K562 (cell line): ENCODE measurements at regions not wholly inside any gene's neighbourhood (a gene's known extent, or its start where the extent isn't known, plus 50 kb on each side); places are given as distances from the start of the nearest gene placed in this dataset.

Experiments
- ATAC-seq: fragments of 200-7000 bp; cut with Tn5 transposase; 3 replicates; pipeline ENCODE4 v1.9.1; 2020; ENCODE audit warnings: moderate library complexity
- BruUV-seq: library from RNA; stranded (reverse); fragments of 400-500 nt; replicated peaks from 2 replicates; lab custom pipeline; 2021; lab: Mats Ljungman, UMichigan
- CTCF ChIA-PET: fragments of 300-600 bp; formaldehyde crosslinking; extraction: SDS; loops from one replicate; lab custom pipeline; 2021; ENCODE audit warnings: low intra/inter-chr PET ratio; lab: Yijun Ruan, JAX
- POLR2A ChIA-PET: fragments of 300-600, 350-650 bp; sonication (Branson Sonifier 250); formaldehyde crosslinking; extraction: SDS; loops from one replicate; lab custom pipeline; 2021; ENCODE audit warnings: antibody characterized with exemption, inconsistent platforms; lab: Yijun Ruan, JAX
- DNase-seq, 4 experiments: peaks; one replicate each; pipeline versions ENCODE4 v3.0.0 to v3.0.0-alpha.2; 2011 to 2018; ENCODE audit warnings: low spot score in 3 of 4, mixed read lengths in 3 of 4; ENCODE audit errors: extremely low read depth in 1 of 4
- FAIRE-seq: peaks from 2 replicates; lab custom pipeline; 2011; peaks lifted over from hg19 to GRCh38; lab: Jason Lieb, UNC
- H2AFZ ChIP-seq: 2 replicates; pipeline ENCODE4 v1.6.0; 2011; ENCODE audit warnings: low read depth, low read length, control low read depth, inconsistent platforms
- H3K27ac ChIP-seq: fragments of 200-600 bp; 3 replicates; pipeline ENCODE4 v1.8.0; 2011; ENCODE audit warnings: low read depth, mild to moderate bottlenecking, control low read depth, inconsistent platforms, low read length, moderate library complexity, mixed read lengths; ENCODE audit errors: extremely low read depth
- H3K27me3 ChIP-seq, 2 experiments: fragments of 300-600 bp in 1 of 2; 2 replicates in 1 of 2; 3 replicates in 1 of 2; pipeline versions ENCODE4 v1.6.0 to v1.8.0; 2011; ENCODE audit warnings: inconsistent platforms in 2 of 2, low read length in 2 of 2, mild to moderate bottlenecking in 1 of 2, mixed read lengths in 1 of 2, moderate library complexity in 1 of 2; ENCODE audit not compliant: control insufficient read depth in 2 of 2, insufficient read depth in 2 of 2
- H3K36me3 ChIP-seq: fragments of 300-600 bp; 3 replicates; pipeline ENCODE4 v1.8.0; 2011; ENCODE audit warnings: mild to moderate bottlenecking, low read length, inconsistent platforms; ENCODE audit not compliant: control insufficient read depth, insufficient read depth
- H3K4me1 ChIP-seq, 2 experiments: fragments of 200-600 bp in 1 of 2; replicated peaks in 1 of 2; 2 replicates in 1 of 2; 3 replicates in 1 of 2; pipeline versions ENCODE4 v1.5.1 to v1.8.0; 2011; ENCODE audit warnings: inconsistent platforms in 2 of 2, low read length in 2 of 2, mild to moderate bottlenecking in 1 of 2, mixed read lengths in 1 of 2, moderate library complexity in 1 of 2; ENCODE audit not compliant: control insufficient read depth in 2 of 2, insufficient read depth in 2 of 2
- H3K4me2 ChIP-seq: 2 replicates; pipeline ENCODE4 v1.6.1; 2011; ENCODE audit warnings: low read length, control low read depth, inconsistent platforms, mixed read lengths; ENCODE audit not compliant: insufficient read depth
- H3K4me3 ChIP-seq: fragments of 200-600 bp; sonication (generic), shearing (Covaris generic); 2 replicates; pipeline ENCODE4 v1.5.1; 2016; ENCODE audit warnings: control low read depth, inconsistent platforms
- H3K79me2 ChIP-seq: fragments of 200-600 bp; 3 replicates; pipeline ENCODE4 v1.8.0; 2011; ENCODE audit warnings: low read length, inconsistent platforms; ENCODE audit not compliant: control insufficient read depth, insufficient read depth
- H3K9ac ChIP-seq, 2 experiments: 2 replicates each; pipeline versions ENCODE4 v1.6.0 to v1.6.1; 2011; ENCODE audit warnings: low read depth in 2 of 2, low read length in 2 of 2, control low read depth in 1 of 2, inconsistent platforms in 1 of 2, mild to moderate bottlenecking in 1 of 2, mixed read lengths in 1 of 2; ENCODE audit not compliant: insufficient read depth in 1 of 2
- H3K9me1 ChIP-seq: one replicate; pipeline ENCODE4 v1.6.0; 2011; ENCODE audit warnings: inconsistent platforms, mild to moderate bottlenecking, low read length, moderate library complexity; ENCODE audit not compliant: control insufficient read depth, insufficient read depth
- H3K9me3 ChIP-seq: replicated peaks from 2 replicates; pipeline ENCODE4 v1.5.1; 2011; ENCODE audit warnings: low read depth, low read length, inconsistent platforms; ENCODE audit not compliant: control insufficient read depth, insufficient read depth
- H4K20me1 ChIP-seq: replicated peaks from 2 replicates; pipeline ENCODE4 v1.6.1; 2011; ENCODE audit warnings: low read length, inconsistent platforms, mixed read lengths; ENCODE audit not compliant: control insufficient read depth, insufficient read depth
- BACH1 ChIP-seq: fragments of 200-800 bp; sonication (Bioruptor generic); IDR thresholded peaks from 2 replicates; pipeline ENCODE4 v1.6.1; 2016; ENCODE audit warnings: missing genetic modification characterization, missing compliant biosample characterization
- RBBP5 ChIP-seq: fragments of 200-600 bp; sonication (generic); IDR thresholded peaks from 2 replicates; pipeline ENCODE4 v1.6.1; 2012; ENCODE audit warnings: borderline replicate concordance, mild to moderate bottlenecking, low read length, control low read depth, inconsistent platforms; ENCODE audit not compliant: insufficient read depth, poor library complexity, severe bottlenecking
- ZBTB26 ChIP-seq: fragments of 450-650 bp; formaldehyde crosslinking; IDR thresholded peaks from 2 replicates; pipeline ENCODE4 v1.4.0; 2022; ENCODE audit warnings: missing genetic modification characterization
- ZNF407 ChIP-seq: fragments of 450-650 bp; IDR thresholded peaks from 2 replicates; pipeline ENCODE4 v1.6.1; 2016; ENCODE audit warnings: low read depth
- ZNF507 ChIP-seq: conservative IDR thresholded peaks from 2 replicates; pipeline ENCODE4 v1.6.1; 2017; ENCODE audit warnings: missing genetic modification characterization, missing compliant biosample characterization
- ZNF584 ChIP-seq: fragments of 200-800 bp; sonication (Bioruptor generic); IDR thresholded peaks from 2 replicates; pipeline ENCODE4 v1.6.1; 2016; ENCODE audit warnings: low read depth, mild to moderate bottlenecking, missing genetic modification characterization, missing compliant biosample characterization
- WGBS: fragments of 100-300 bp; shearing (Covaris generic); methylation state at CpG from one replicate; pipeline ENCODE4 v1.1.6; 2016; ENCODE audit warnings: low coverage, mixed read lengths; ENCODE audit not compliant: insufficient coverage; ENCODE audit errors: missing lambda C conversion rate; 5-methylcytosine and 5-hydroxymethylcytosine counted together
- in situ Hi-C: fragments of 300-500 bp; cut with MboI; formaldehyde crosslinking; loops from 4 replicates; pipeline ENCODE4 v1.15.0; 2018; ENCODE audit warnings: inconsistent platforms, mixed read lengths
- intact Hi-C: fragments of 100-400 bp; cut with micrococcal nuclease; formaldehyde crosslinking; loops from 2 replicates; pipeline ENCODE4 v1.14.2; 2022

GRCh38 chr5:24850926-24851486 lies 206.2 kb upstream of the CDH10 start (continued):
- no peak for TF ChIP-seq ZBTB26 (CRISPR knock-in tag)
- no peak for TF ChIP-seq ZNF507 (tag)
- TF ChIP-seq RBBP5: no peak
- no peak for TF ChIP-seq ZNF584 (CRISPR knock-in tag)
- no peak for TF ChIP-seq BACH1

GRCh38 chr5:24849210-24849609 lies 204.4 kb upstream of the CDH10 start:
- H3K9ac ChIP-seq: no peak overlapping the region
- H3K27ac ChIP-seq: no peak overlapping the region
- no peaks in the 10 kb centered on the region for H3K4me1 ChIP-seq
- H3K9me3 ChIP-seq: no peaks in the 10 kb centered on the region
- H2AFZ ChIP-seq: no peak overlapping the region
- no peak for FAIRE-seq
- no peak overlapping the region for H3K4me3 ChIP-seq
- ChIA-PET POLR2A (no interaction called here), CTCF (no interaction called here)
- H3K4me2 ChIP-seq: no peak overlapping the region
- no peak for DNase-seq
- in situ Hi-C loops (loop anchor here (10.0 kb wide), 1 partner anchor 76 kb away; no protein-coding TSS in a partner anchor), intact Hi-C loops (no loop called here)
- no peak for ATAC-seq
- no TSS peak for BruUV-seq
- no peaks in the 10 kb centered on the region for H4K20me1 ChIP-seq
- H3K79me2 ChIP-seq: no peaks in the 10 kb centered on the region
- no peaks in the 10 kb centered on the region for H3K36me3 ChIP-seq
- H3K27me3 ChIP-seq: no peaks in the 10 kb centered on the region
- no peak for TF ChIP-seq ZNF407
- no peak for TF ChIP-seq RBBP5
- H3K9me1 ChIP-seq: no peaks in the 10 kb centered on the region
- 0% methylated on average over 1 of the region's 1 CpG for WGBS
